Thymus (tissue), 11 donors: ENCODE measurements at regions not wholly inside any gene's neighbourhood (a gene's known extent, or its start where the extent isn't known, plus 50 kb on each side); places are given as distances from the start of the nearest gene placed in this dataset.

ENCODE experiments used
- DNase-seq, 9 donors: peaks; one replicate each; pipeline ENCODE4 v3.0.0-alpha.2; 2013; ENCODE audit warnings: low spot score in 9 of 9, low read depth in 6 of 9, missing footprints in 1 of 9
- H3K27ac ChIP-seq, 2 donors: one replicate each; pipeline ENCODE4 v1.5.1; 2013; ENCODE audit warnings: control low read depth in 1 of 2, low read depth in 1 of 2, low read length in 1 of 2, mild to moderate bottlenecking in 1 of 2, moderate library complexity in 1 of 2
- H3K27me3 ChIP-seq, 2 donors: one replicate each; pipeline ENCODE4 v1.5.1; 2013; ENCODE audit warnings: low read length in 1 of 2; ENCODE audit not compliant: control insufficient read depth in 2 of 2, insufficient read depth in 1 of 2
- H3K36me3 ChIP-seq, 2 donors: one replicate each; pipeline ENCODE4 v1.5.1; 2013; ENCODE audit warnings: low read length in 1 of 2, mild to moderate bottlenecking in 1 of 2, moderate library complexity in 1 of 2; ENCODE audit not compliant: control insufficient read depth in 2 of 2, insufficient read depth in 2 of 2
- H3K4me1 ChIP-seq, 2 donors: one replicate each; pipeline ENCODE4 v1.5.1; 2013; ENCODE audit warnings: low read length in 2 of 2; ENCODE audit not compliant: control insufficient read depth in 2 of 2, insufficient read depth in 2 of 2
- H3K4me3 ChIP-seq, 2 donors: one replicate each; pipeline ENCODE4 v1.5.1; 2013; ENCODE audit warnings: low read length in 2 of 2, control low read depth in 1 of 2, mild to moderate bottlenecking in 1 of 2
- H3K9me3 ChIP-seq, 2 donors: one replicate each; pipeline ENCODE4 v1.5.1; 2013; ENCODE audit warnings: low read length in 1 of 2, mild to moderate bottlenecking in 1 of 2; ENCODE audit not compliant: control insufficient read depth in 2 of 2, insufficient read depth in 1 of 2
- WGBS: extraction: QIAGEN DNeasy Blood & Tissue Kit; methylation state at CpG from one replicate; pipeline ENCODE4 v1.1.7; 2013; 5-methylcytosine and 5-hydroxymethylcytosine counted together
- donor health status: healthy.

DNA sequence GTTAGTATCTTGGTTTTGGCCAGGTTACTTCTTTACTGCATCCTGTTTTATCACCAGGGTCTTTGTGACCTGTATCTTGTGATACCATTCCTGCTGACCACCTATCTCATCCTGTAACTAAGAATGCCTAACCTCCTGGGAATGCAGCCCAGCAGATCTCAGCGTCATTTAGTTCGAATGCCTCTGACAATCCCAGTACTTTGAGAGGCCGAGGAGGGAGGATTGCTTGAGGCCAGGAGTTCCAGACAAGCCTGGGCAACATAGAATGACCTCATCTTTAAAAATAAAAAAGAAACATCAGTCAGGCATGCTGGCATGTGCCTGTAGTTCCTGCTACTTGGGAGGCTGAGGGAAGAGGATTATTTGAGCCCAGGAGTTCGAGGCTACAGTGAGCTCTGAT lies 206.5 kb downstream of the SUDS3 start:
- no peak overlapping the region for H3K4me3 ChIP-seq
- 88% methylated on average over 4 of the region's 4 CpGs for WGBS
- H3K9me3 ChIP-seq: no peaks in the 10 kb centered on the region
- H3K27me3 ChIP-seq: no peaks in the 10 kb centered on the region
- H3K36me3 ChIP-seq: no peaks in the 10 kb centered on the region
- no peak for DNase-seq
- no peaks in the 10 kb centered on the region for H3K4me1 ChIP-seq
- no peak overlapping the region for H3K27ac ChIP-seq

DNA sequence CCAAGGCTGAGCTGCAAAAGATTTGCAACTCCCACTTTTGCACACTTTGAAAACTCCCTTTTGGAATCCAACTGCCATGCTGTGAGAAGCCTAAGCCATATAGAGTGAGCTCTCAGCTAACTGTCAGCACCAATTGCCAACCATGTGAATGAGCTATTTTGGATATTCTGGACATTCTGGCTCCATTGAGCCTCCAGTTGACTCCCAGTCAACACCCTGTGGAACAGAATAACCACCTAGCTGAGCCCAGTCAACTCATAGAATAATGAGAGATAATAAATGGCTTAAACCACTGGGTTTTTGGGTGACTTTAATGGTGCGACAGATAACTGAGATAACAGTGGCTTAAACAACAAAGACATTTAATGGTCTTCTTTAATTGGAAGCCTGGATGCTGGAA lies 210.1 kb downstream of the SUDS3 start:
- DNase-seq: no peak
- no peaks in the 10 kb centered on the region for H3K4me1 ChIP-seq
- H3K27me3 ChIP-seq: no peaks in the 10 kb centered on the region
- H3K4me3 ChIP-seq: no peak overlapping the region
- H3K9me3 ChIP-seq: no peaks in the 10 kb centered on the region
- WGBS: 97% methylated on average over 1 of the region's 1 CpG
- H3K27ac ChIP-seq: no peak overlapping the region
- no peaks in the 10 kb centered on the region for H3K36me3 ChIP-seq

DNA sequence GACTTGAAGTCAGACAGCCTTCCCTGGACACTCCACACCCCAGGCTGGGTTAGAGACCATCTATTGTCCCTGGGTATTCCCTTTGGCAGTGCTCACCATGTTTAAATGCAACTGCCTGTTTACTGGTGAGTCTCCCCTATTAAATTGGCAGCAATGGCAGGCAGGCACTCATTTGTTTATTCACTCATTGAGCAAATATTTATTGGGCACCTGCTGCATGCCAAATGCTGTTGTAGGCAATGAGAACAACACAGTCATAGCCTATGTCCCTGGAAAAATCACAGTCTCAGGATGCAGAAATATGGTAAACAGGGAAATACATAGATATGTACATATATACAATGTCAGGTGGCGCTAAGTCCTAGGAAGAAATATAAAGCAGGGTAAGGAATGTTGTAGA lies 212.8 kb downstream of the SUDS3 start:
- no peaks in the 10 kb centered on the region for H3K36me3 ChIP-seq
- H3K27ac ChIP-seq: no peak overlapping the region
- H3K27me3 ChIP-seq: no peaks in the 10 kb centered on the region
- no peaks in the 10 kb centered on the region for H3K4me1 ChIP-seq
- no peak overlapping the region for H3K4me3 ChIP-seq
- no peaks in the 10 kb centered on the region for H3K9me3 ChIP-seq
- DNase-seq: no peak
- 69% methylated on average over 1 of the region's 1 CpG for WGBS

DNA sequence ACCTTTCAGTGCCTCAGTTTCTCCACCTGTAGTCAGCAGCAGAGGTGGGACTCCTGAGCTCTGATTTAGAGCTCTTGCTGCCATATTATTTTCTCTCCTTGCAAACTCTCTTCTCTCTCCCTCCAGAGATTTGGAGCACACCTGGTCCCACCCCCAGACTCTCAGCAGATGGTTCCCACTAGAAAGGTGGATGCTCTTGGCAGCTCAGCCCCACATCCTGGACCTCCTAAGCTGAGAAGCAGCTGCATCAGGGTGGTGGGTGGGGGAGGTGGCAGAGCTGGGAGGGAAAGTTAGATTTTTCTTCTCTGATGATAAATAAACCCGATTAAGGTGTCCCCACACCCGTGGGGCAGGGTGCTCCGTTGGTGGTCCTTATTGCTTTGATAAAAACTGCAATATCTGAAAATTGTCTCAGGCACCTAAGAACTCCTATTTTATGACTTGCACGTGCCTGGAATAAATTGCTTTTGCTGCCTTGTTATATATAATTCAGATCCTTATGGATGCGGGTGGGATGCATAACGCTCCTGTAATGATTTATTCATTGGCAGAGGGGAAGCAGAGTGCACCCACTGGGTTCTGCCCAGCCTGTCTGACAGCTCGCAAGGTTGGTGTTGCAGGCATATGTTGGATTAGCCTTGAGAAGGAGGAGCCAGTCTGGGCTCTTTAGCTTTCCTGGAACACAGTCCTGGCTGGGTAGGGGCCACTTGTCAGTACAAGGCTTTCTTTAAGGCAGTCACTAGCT lies 214.2 kb downstream of the SUDS3 start:
- H3K9me3 ChIP-seq: no peaks in the 10 kb centered on the region

DNA sequence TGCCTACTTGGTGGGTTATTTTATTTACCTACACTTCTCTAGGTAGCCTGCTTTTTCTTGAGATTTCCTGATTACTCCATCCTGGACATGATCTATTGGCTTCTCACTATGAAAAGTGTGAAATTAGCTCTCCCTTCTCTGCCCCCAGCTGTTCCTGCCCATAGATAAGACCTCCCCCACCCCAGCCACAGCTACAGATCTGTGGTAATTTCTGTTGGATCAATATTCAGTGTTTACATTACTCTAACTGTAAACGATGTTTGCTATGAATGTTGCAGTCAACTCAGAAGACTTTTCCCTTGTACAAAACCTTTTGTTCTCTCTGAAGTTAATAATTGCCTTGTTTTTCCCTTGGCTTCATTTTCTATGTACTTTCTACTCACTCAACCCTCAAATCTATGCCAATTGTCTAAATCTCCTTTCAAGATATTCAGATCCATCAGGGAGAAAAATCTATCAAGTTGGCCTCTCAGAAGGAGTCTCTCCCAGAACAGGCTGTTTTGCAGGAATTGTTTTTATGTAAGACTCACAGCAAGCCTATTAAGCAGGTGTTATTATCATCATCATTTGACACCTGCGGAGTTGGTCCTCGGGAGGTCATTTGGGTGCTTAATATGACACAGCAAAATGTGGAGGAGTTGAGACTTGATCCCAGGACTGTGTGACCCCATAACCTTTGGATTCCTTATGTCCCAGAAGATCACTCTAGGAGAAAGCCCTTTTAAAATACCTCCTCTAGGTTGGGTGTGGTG lies 227.4 kb downstream of the SUDS3 start:
- no peak overlapping the region for H3K27ac ChIP-seq
- WGBS: 73% methylated on average over 3 of the region's 3 CpGs
- H3K4me3 ChIP-seq: no peak overlapping the region
- no peaks in the 10 kb centered on the region for H3K9me3 ChIP-seq
- H3K4me1 ChIP-seq: no peaks in the 10 kb centered on the region
- H3K36me3 ChIP-seq: no peaks in the 10 kb centered on the region
- no peak for DNase-seq
- no peaks in the 10 kb centered on the region for H3K27me3 ChIP-seq

More for the DNA sequence above, 214.2 kb downstream of the SUDS3 start:
- Histone ChIP-seq H3K4me1 (no peaks in the 10 kb centered on the region), H3K27ac (no peak overlapping the region), H3K4me3 (no peak overlapping the region), H3K36me3 (no peaks in the 10 kb centered on the region), H3K27me3 (no peaks in the 10 kb centered on the region)
- 83% methylated on average over 7 of the region's 7 CpGs for WGBS
- DNase-seq: no peak

DNA sequence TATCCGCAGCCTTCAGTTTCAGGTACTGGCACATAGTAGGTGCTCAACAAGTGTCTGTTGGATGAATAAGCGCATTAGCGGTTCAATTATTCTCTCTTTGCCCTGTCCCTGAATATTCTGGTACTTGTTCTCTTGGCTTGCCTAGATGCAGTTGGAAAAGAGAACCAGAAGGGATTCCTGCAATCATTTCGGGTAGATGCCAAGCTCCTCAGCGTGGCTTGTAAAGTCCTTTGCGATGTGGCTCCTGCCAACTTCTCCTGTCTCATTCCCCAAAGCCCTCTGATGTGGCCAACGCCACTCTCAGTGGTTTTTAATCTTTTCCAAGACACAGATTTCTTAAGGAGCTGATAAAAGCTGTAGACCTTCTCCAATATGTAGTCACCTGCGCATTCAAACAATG lies 230.3 kb downstream of the SUDS3 start:
- no peak for DNase-seq
- Histone ChIP-seq H3K9me3 (no peaks in the 10 kb centered on the region), H3K4me1 (no peaks in the 10 kb centered on the region), H3K27me3 (no peaks in the 10 kb centered on the region), H3K36me3 (no peaks in the 10 kb centered on the region), H3K4me3 (no peak overlapping the region), H3K27ac (no peak overlapping the region)
- 90% methylated on average over 8 of the region's 8 CpGs for WGBS

GRCh38 chr12:118607831-118608230 lies 231.5 kb downstream of the SUDS3 start:
- Histone ChIP-seq H3K9me3 (no peaks in the 10 kb centered on the region), H3K27me3 (no peaks in the 10 kb centered on the region), H3K36me3 (no peaks in the 10 kb centered on the region), H3K4me3 (no peak overlapping the region), H3K27ac (no peak overlapping the region), H3K4me1 (no peaks in the 10 kb centered on the region)
- no peak for DNase-seq
- 95% methylated on average over 3 of the region's 3 CpGs for WGBS

- Histone ChIP-seq H3K4me3 (no peak overlapping the region), H3K9me3 (no peaks in the 10 kb centered on the region), H3K27ac (no peak overlapping the region), H3K36me3 (no peaks in the 10 kb centered on the region), H3K4me1 (no peaks in the 10 kb centered on the region), H3K27me3 (no peaks in the 10 kb centered on the region)
- DNase-seq: no peak
- 65% methylated on average over 3 of the region's 3 CpGs for WGBS
Observed at GRCh38 chr12:118608770-118609344, 232.5 kb downstream of the SUDS3 start.

- H3K36me3 ChIP-seq: no peaks in the 10 kb centered on the region
- DNase-seq: no peak
- no peaks in the 10 kb centered on the region for H3K9me3 ChIP-seq
- 39% methylated on average over 9 of the region's 9 CpGs for WGBS
- no peaks in the 10 kb centered on the region for H3K27me3 ChIP-seq
- H3K4me3 ChIP-seq: no peak overlapping the region
- no peak overlapping the region for H3K27ac ChIP-seq
- H3K4me1 ChIP-seq: no peaks in the 10 kb centered on the region
Observed at GRCh38 chr12:118611295-118611694, 234.9 kb downstream of the SUDS3 start.
